ENCODE measurements at regions not wholly inside any gene's neighbourhood (a gene's known extent, or its start where the extent isn't known, plus 50 kb on each side); places are given as distances from the start of the nearest gene placed in this dataset.

DNA sequence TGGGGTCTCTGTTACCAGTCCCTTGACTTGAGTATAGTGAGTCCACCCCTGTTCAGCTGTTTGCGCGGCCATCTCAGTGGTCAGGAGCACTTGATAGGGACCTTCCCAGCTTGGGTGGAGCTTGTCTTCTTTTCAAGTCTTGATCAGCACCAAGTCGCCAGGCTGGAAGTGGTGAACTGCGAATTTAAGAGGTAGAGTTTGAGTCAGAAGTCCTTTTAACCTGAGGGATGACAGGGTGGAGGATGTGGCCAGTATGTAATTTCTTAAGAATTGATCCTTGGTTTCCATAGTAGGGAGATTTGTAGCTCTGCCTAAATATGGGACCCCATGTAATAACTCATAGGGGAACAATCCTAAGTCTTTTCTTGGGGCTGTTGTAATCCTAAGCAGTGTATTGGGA lies 86.3 kb upstream of the XCR1 start:
- DNase-seq, result no peak

DNA sequence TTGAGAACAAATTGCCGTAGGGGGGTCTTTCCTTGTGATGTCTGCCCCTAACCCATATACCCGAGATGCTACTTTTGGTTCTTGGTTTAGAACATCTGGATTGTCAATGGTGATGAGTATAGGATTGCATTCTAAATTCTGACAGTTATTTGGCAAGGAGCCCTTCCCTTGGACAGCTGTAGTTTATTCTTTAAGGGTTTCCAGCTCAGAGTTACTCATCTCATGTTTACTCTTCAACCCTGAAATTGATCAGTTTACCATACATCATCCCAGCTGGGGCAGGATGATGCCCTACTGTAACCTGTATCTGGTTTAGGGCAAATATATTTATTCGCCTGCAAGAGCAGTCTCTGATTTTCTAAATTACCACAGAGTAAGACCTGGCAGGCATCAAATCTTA lies 85.7 kb upstream of the XCR1 start:
- DNase-seq, result no peak

DNA sequence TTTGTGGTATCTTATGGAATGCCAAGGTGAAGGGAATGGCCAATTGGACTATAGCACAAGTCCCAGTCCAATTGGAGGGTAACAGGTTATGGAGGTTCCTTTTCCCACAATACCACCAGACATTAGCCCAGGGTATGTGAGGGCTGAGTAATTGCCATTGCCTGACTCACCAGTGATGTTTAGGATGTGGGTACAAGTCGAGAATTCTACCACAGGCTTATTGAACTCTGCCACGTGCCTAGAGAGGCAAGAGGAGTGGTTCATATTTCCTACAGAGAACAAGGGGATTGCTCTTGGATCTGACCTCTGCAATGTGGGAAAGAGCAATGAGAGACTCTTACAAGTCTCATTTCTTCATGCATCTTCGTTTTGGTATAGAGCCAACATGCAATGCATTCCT lies 85.0 kb upstream of the XCR1 start:
- peak in 1 of 2 donors; percentile 48 for DNase-seq

DNA sequence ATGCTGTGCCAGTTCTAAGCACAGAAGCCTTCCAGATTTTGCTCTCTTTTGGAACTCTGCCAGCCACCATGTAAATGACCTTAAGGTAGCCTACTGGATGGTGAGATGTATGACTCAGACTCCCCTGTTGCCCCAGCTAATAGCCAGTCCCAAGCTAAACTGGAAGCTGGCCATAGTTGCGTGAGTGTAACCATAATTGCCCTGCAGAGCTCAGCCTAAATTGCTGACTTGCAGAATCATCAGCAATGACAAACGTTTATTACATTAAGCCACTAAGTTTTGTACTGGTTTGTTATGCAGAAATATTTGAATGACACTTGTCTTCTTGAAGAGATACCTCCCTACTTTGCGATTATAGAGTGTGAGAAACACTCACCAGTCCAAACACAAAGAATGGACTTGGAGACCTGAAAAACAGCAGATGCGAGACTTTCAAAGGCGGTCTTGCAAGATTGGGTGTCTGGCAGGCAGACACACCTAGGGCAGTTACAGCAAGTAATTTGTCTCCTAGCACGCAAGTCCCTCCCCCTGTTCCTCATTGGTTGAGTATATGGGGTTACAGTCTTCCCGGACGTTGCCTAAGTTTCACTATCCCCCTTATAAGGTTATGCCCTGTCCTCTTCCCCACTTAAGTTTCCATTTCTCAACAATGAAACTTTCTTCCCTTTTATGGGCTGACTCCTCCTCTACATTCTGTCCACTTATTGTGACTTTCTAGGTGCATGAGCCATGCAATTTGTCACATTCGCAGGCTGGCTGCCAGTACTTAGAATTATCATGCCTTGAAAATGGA lies 83.6 kb upstream of the XCR1 start:
- DNase-seq, result peak; percentile 92 to 97

DNA sequence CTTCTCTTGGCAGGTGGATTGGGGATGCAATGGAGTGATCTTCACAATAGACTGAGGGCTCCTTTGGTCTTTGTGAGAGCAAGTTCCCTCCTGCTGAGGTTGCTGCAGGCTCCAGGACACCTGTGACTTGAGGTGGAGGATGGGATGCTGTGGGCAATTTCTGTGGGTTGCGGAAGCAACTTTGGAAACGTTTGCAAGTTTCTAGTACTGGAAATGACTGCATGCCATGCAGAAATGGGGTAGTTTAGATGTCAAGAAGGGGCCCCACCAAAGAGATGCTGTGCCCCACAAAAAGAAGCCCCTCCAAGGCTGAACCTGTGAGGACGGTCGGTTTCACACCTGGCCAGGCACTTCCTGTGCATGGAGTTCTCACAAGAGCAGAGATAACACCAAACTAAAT lies 80.4 kb upstream of the XCR1 start:
- DNase-seq, result no peak

DNA sequence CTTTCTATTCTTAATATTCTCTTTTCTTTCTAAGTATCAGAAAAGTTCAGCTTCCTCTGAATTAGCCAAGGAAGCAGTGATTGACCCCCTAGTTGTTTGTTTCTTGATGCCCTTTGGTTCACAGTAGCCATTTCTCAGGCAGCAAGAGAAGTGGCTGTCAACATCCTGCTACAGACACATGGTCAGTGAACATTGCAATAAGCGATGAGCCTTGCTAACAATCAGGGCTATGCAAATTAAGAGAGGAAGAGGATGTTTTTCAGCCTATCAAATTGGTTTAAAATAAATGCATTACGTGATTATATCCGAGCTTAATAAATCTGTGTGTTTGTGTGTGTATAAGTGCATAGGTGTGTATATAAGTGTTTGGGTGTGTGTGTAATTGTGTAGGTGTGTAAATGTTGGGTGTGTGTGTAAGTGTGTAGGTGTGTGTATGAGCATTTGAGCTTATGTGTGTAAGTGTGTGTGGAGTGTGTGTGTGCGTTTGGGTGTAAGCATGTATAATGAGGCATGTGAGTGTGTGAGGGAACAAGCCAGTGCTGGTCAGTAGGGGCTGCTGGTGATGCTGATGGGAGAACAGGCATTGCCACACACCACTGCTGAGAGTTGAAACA lies 78.1 kb upstream of the XCR1 start:
- DNase-seq, result peak; percentile 58 to 63

DNA sequence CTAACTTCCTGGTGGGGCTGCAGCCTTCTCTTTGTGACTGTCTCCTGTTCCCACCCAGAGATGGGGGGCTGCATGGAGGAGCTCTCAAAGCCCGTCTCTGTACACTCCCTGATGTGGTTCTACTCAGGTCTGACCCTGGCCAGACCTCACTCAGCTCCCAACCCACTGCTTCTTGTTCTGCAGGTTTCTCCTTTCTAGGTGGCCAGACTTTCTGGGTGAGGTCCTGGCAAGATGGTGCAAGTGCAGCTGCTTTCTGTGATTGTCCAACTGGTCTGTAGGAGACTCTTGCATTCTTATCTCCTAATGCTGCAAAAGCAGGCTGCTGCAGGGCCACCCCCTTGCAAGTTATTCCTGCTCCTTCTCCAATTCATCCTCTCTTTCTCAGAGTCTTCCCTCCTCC lies 77.4 kb upstream of the XCR1 start:
- DNase-seq, result no peak

DNA sequence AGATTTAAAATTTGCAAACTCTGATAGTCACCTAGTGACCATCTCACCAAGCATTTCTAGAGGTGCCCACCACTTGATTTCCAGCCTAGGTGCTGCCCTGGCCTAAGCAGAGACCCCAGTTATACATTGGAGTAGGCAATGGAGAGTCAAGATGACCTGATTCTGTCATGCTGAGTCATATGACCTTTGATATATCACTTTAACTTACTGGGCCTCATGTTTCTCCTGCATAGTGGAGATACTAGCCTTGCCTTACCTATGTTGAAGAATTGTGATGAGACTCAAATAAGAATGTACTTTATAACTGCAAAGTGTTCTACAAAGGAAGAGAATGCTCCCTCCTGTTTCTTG lies 75.5 kb upstream of the XCR1 start:
- no peak for DNase-seq

DNA sequence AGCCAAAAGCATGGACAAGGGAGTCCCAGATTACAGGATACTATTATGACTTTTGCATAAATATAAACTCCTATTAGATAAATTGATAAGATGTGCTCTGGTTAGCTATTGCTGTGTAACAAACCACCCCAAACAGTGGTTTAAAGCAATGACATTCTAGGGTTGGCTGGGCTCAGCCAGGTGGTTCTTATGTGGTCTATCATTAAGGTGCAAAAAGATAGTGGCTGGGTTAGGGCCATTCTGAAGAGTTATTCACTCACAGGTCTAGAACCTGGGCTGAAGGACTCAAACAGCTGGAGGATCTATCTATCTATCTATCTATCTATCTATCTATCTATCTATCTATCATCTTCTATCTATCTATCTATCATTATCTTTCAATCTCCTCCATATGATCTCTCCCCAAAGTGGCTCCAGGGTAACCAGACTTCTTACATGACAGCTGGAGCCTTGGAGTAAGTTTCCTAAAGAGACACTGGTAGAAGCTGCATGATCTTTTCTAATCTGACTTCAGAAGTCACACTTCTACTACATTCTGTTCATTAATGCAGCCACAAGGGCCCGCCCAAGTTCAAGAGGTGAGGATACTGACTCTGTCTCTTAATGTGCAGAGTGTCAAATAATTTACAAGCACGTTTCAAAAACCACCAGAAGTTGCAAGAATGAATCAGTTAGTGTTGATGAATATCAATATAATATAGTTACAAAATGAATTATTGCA lies 74.9 kb upstream of the XCR1 start:
- DNase-seq, result peak in 1 of 2 donors; percentile 33

DNA sequence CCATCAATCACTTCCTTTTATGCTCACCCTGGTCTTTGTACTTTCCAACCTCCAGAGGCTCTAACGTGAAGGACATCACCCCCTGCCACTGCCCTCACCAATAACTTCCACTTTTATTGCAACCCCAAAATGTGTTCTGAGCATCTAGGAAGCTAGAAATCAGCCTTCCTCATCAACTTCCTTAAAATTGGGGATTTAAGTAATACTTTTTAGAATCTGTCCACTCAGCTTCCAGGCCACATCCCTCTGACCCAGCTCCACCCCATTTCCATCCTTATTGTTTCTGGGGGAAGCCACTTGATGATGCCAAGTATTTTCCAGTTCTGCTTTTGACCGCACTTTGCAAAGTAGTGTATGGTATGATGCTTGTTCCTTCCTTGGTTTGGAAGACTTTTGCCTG lies 73.5 kb upstream of the XCR1 start:
- peak; percentile 96 to 98 for DNase-seq

DNA sequence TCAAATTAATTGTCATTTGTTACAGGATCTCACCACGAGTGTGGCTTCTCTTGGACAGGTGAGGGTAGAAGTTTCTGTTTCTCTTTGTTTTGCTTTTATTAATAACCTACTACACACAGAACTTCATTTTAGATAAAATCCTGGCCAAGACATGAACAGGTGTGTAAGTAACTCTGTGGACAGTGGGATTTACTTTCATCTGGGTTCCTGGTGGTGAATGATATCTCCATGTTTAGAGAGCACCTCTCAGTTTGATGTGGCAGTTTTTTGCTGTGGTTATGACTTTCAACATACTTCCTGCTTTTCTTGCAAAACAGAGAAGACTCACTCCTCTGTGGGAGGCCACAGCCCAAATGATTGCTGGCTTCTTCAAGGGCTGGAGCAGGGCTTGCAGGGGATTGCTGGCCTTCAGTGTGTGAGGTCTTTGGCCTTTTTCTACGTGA lies 71.1 kb upstream of the XCR1 start:
- peak; percentile 93 to 95 for DNase-seq

DNA sequence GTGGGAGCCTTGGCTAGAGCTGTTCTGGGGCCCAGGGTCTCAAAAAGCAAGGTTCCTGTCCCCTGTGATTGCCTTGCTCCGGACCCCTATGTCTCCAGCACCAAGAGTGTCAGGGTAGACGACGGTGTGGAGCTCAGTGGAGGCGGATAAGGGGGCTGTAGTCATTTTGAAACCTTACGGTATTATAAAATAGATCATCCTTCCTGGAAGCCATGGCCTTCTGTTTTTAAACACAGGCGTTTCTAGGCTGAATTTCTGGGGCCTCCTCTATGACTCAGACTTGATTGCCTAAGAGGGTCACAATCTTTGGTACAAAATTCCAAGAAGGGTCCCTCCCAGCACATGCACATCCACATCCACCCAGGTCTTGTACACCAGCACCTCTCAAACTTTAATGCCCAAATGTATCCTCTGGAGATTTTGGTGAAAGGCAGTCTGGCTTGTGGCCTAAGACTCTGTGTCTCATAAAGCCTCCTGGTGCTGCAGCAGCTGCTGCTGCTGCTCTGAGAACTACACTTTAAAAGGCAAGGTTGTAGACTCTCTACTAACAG lies 70.5 kb upstream of the XCR1 start:
- peak; percentile 88 to 92 for DNase-seq

DNA sequence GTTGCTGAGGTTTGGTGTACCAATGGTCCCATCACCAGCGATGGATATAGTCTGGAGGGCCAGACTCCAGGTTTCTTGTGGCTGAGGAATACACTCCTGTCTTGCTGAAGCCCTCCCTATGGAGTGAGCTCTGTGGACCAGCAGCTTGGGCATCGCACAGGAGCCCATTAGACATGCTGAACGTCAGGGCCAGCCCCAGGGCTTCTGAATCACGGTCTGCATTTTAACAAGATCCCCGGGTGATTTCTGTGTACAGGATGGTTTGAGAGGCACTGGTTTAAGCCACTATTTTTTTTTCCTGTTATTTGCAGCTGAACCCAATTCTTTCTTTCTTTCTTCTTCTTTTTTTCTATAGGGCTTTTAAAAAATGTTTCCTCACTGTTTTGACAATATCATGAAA lies 69.5 kb upstream of the XCR1 start:
- no peak for DNase-seq

DNA sequence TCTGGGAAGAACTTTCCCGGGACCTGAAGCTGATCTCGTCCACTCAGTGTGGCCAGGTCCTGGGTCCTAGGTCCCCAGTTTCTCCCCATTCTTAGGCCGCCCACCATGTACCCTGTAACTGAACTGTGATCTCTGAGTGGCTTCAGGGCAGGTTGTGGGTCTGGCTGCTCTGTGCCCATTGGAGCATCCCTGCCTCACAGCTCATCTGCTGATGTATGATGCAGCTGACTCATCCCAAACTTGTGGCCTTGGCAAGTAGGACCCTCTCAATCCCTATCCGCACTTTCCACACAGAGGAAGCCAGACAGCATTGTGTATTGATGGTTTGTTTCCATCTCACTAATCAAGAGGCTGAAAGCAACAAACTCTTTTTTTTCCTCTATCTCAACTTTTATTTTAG lies 69.1 kb upstream of the XCR1 start:
- no peak for DNase-seq

DNA sequence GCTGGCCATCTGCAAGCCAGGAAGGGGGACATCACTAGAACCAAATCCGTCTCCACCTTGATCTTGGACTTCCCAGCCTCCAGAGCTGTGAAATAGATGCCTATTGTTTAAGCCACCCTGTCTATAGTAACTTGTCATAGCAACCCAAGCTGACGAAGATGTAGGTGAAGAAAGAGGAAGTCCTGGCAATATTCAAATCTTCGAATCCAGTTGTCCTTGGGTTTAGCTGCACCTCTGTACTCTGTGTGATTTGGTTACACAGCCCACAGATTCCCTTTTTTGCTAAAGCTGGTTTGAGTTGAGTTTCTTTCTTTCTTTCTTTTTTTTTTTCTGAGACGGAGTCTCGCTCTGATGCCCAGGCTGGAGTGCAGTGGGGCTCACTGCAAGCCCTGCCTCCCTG lies 68.0 kb upstream of the XCR1 start:
- peak; percentile 86 to 87 for DNase-seq

DNA sequence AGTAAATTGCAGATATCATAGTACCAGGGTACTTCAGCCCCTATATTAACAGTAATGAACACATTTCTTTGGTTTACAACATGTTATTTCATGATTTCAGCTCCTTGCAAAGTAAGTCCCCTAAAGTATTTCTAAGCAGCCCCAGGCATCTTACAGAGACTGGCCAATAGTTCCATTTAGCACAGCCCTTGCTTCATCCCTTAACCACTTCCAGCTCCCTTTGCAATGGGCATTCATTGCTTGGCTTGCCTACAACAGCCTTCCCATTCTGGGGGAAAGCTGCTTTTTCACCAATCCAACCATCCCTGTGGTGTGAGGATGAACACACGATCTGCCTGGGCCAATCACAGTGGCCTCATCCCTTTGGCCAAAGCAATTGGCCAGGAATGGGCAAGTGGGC lies 67.2 kb upstream of the XCR1 start:
- no peak for DNase-seq

DNA sequence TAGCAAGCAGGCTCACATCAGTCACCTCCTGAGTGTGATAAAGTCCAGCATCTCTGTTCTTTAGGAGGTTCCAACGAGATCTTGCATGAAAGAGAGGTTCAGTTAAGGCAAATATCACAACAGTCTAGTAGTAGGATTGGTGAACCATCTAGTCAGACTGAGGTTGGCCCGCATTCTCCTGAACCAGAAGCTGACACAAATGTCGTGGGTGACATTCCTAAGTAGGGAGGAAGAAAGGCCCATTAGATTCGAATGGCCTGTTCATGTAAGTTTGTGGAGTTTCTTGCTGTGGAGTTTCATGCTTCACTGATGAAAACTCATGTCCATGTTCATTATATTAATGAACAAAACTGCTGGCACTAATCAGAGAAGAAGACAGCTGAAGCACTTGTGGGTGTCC lies 66.7 kb upstream of the XCR1 start:
- DNase-seq, result no peak

DNA sequence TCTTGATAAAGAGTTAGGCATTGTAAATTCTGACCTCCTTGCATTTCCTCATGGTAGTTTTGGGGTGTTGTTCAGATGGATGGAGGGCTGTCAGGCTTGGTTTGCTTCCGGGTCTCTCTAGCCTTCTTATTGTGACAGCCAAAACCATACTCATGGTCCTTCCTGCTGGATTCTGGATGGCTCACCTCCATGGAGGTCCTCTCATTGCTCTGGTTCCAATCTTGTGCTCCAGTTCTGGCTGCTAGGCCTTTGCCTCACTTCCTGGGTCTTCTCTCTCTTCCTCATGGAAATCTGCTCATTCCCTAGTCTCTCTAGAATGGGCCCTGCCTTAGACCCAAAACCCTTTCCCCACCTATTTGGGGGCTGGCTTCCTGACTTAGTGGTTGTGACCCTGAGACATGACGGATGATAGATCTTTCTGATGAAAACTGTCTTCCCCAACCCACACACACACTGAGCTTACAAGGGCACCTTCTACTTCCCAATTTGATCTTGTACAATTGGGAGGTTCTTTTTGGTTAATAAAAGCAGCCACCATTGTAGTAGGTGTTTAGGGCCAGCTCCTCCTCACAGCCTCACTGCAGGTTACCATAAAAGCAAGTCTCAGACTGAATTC lies 66.2 kb upstream of the XCR1 start:
- no peak for DNase-seq

DNA sequence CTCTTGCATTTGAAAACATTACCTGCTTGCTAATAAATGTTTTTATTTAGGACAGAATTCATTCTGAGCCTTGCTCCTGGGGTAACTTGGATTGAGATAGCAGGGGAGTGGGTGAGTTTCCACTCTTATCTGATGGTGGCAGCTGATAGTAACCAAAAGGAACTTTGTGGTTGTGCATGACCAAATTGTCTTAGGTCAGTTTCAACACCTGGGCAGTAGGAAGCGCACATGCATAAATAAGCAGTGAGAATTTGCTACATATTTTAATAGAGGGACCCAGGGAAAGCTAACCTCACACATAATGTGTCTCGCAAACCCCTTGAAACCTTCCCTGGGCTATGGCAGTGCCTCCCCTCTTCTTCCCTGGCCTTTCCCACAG lies 65.4 kb upstream of the XCR1 start:
- no peak for DNase-seq

DNA sequence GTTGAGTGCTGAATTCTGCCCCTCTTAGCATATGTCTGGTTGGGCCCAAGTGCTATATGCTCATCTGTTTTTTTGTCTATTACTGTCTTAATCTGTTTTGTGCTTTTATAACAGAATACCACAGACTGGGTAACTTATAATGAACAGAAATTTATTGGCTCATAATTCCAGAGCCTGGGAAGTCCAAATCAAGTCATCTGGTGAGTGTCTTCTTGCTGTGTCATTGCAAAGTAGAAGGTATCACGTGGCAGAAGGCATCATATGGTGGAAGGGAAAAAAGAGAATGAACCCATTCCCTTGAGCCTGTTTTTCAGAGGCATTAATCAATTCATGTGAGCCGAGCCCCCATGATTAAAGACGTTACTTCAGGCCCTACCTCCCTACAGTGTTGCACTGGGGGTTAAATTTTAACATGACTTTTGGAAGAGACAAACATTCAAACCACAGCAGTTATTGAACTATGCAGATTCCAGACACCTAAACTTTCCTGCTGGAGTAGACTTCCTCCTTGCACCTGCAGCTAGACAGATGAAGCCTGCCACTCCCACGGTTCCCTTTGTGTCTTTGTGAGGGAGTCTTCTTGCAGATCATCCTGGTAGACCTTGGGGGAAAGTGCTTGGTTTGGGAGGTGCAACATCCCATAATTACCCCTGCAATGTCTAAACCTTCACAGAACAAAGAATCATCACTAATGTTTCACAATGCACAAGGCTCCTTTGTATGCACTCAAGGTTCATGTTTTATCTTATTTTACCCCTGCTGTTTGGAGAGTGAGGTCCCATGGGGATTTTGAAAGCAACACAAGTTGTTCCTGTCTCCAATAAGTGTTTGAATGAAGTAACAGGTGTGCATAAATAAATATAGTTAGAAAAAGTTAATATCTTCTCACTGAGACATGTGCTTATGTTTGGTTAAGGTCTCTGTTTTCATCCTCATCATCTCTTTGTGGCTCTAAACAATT lies 64.7 kb upstream of the XCR1 start:
- DNase-seq, result no peak

DNA sequence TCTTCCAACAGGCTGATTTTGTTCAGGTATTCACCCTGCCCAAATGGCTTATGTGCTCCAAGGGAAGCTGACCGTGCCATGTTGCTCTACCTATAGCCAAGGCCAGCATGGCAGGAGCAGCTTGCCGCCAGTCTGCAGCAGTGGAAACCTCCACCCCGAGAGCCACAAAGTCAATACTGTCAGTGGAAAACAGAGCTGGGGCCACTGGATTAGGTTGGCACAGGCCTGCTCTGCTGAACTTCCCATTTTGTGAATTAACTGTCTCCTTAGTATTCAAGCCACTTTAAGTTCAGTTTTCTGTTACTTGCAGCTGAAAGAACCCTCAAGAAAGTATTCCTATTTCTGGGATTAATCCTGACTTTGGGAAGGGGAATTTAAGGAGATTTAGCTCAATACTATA lies 63.8 kb upstream of the XCR1 start:
- peak; percentile 63 to 65 for DNase-seq

DNA sequence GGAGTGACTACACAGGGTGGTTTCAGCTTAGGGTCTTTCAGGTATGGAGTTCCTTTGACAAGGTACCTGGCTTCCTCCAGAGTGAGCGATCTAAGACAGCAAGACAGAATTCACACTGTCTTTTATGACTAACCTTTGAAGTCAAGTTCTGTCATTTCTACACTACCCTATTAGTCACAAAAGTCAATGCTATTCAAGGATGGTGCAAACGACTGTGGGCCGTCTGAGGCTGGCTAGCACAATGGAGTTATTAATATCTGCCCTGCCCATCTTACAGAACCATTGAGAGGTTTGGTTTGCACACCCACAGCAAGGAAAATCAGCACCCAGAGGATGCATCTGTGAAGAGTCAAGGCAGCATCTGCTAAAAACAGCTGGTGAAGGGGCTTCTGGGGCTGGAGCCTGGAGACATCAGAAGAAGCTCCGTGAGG lies 62.9 kb upstream of the XCR1 start:
- DNase-seq, result peak; percentile 90 to 93

All from inflammatory macrophage (primary cell).